Osteocyte (in vitro differentiated cells): ENCODE measurements at regions not wholly inside any gene's neighbourhood (a gene's known extent, or its start where the extent isn't known, plus 50 kb on each side); places are given as distances from the start of the nearest gene placed in this dataset.

Source experiments
- DNase-seq: peaks from one replicate; pipeline ENCODE4 v3.0.0; 2021; ENCODE audit warnings: mixed read lengths; ENCODE audit not compliant: unreplicated experiment; ENCODE audit errors: extremely low spot score
- H3K27ac Mint-ChIP-seq: one replicate; pipeline ENCODE4 v1.8.0; 2021; ENCODE audit warnings: mild to moderate bottlenecking, mixed read lengths; ENCODE audit not compliant: unreplicated experiment
- H3K27me3 Mint-ChIP-seq: one replicate; pipeline ENCODE4 v1.8.0; 2021; ENCODE audit warnings: mixed read lengths; ENCODE audit not compliant: unreplicated experiment
- H3K36me3 Mint-ChIP-seq: one replicate; pipeline ENCODE4 v1.8.0; 2021; ENCODE audit warnings: mixed read lengths; ENCODE audit not compliant: unreplicated experiment
- H3K4me1 Mint-ChIP-seq: one replicate; pipeline ENCODE4 v1.8.0; 2021; ENCODE audit warnings: mixed read lengths; ENCODE audit not compliant: unreplicated experiment
- H3K4me3 Mint-ChIP-seq: one replicate; pipeline ENCODE4 v1.8.0; 2021; ENCODE audit warnings: mild to moderate bottlenecking, moderate library complexity, mixed read lengths; ENCODE audit not compliant: unreplicated experiment
- H3K9me3 Mint-ChIP-seq: one replicate; pipeline ENCODE4 v1.8.0; 2021; ENCODE audit warnings: mixed read lengths; ENCODE audit not compliant: unreplicated experiment
- CTCF ChIP-seq: fragments of 200-600 bp; sonication (generic); IDR thresholded peaks from 2 replicates; pipeline ENCODE4 v1.5.0; 2021; ENCODE audit warnings: antibody characterized with exemption, mild to moderate bottlenecking, moderate library complexity

GRCh38 chr18:40678318-40678717, 1276.7 kb upstream of the PIK3C3 start:
- Mint-ChIP-seq H3K27me3 (no peaks in the 10 kb centered on the region), H3K36me3 (no peaks in the 10 kb centered on the region), H3K27ac (no peak overlapping the region), H3K4me1 (no peaks in the 10 kb centered on the region), H3K4me3 (no peak overlapping the region), H3K9me3 (no peaks in the 10 kb centered on the region)
- TF ChIP-seq CTCF = no peak
- DNase-seq = no peak

- no peak for DNase-seq
Observed at GRCh38 chr18:40676668-40677067, 1278.4 kb upstream of the PIK3C3 start.

GRCh38 chr18:40673150-40673549, 1281.9 kb upstream of the PIK3C3 start:
- H3K36me3 Mint-ChIP-seq = no peaks in the 10 kb centered on the region
- no peak overlapping the region for H3K4me3 Mint-ChIP-seq
- TF ChIP-seq CTCF = no peak
- no peaks in the 10 kb centered on the region for H3K27me3 Mint-ChIP-seq
- H3K27ac Mint-ChIP-seq = no peak overlapping the region
- no peak for DNase-seq
- H3K9me3 Mint-ChIP-seq = no peaks in the 10 kb centered on the region
- H3K4me1 Mint-ChIP-seq = peaks cover under 1% of the 10 kb centered on the region

More at GRCh38 chr18:40676668-40677067, 1278.4 kb upstream of the PIK3C3 start:
- Mint-ChIP-seq H3K4me3 (no peak overlapping the region), H3K4me1 (no peaks in the 10 kb centered on the region), H3K9me3 (no peaks in the 10 kb centered on the region), H3K27ac (no peak overlapping the region), H3K36me3 (no peaks in the 10 kb centered on the region), H3K27me3 (no peaks in the 10 kb centered on the region)
- TF ChIP-seq CTCF = no peak

- H3K27me3 Mint-ChIP-seq = no peaks in the 10 kb centered on the region
- no peak for TF ChIP-seq CTCF
- H3K4me1 Mint-ChIP-seq = peaks cover 6% of the 10 kb centered on the region
- no peaks in the 10 kb centered on the region for H3K36me3 Mint-ChIP-seq
- DNase-seq = no peak
- no peak overlapping the region for H3K27ac Mint-ChIP-seq
- H3K9me3 Mint-ChIP-seq = no peaks in the 10 kb centered on the region
- no peak overlapping the region for H3K4me3 Mint-ChIP-seq
Observed at GRCh38 chr18:40672590-40672989, 1282.4 kb upstream of the PIK3C3 start.

- no peak overlapping the region for H3K27ac Mint-ChIP-seq
- H3K4me1 Mint-ChIP-seq = peaks cover 10% of the 10 kb centered on the region
- no peaks in the 10 kb centered on the region for H3K27me3 Mint-ChIP-seq
- no peak overlapping the region for H3K4me3 Mint-ChIP-seq
- DNase-seq = no peak
- H3K36me3 Mint-ChIP-seq = no peaks in the 10 kb centered on the region
- peaks cover 2% of the 10 kb centered on the region for H3K9me3 Mint-ChIP-seq
- no peak for TF ChIP-seq CTCF
Observed at GRCh38 chr18:40670668-40671375, 1284.2 kb upstream of the PIK3C3 start.
